GM18858 (cell line): ENCODE measurements at regions not wholly inside any gene's neighbourhood (a gene's known extent, or its start where the extent isn't known, plus 50 kb on each side); places are given as distances from the start of the nearest gene placed in this dataset.
"Not testable (repeated sequence)": the region's sequence is repeated elsewhere in the genome, so short reads cannot be mapped to it uniquely, and the experiment has no call there.

Experiments
- ATAC-seq: cut with Tn5 transposase; IDR thresholded peaks from one replicate; pipeline ENCODE4 v1.9.1; 2021; ENCODE audit not compliant: unreplicated experiment

- ATAC-seq = no peak
Observed at GRCh38 chr3:33956206-33956605, 157.8 kb downstream of the PDCD6IP start.

DNA sequence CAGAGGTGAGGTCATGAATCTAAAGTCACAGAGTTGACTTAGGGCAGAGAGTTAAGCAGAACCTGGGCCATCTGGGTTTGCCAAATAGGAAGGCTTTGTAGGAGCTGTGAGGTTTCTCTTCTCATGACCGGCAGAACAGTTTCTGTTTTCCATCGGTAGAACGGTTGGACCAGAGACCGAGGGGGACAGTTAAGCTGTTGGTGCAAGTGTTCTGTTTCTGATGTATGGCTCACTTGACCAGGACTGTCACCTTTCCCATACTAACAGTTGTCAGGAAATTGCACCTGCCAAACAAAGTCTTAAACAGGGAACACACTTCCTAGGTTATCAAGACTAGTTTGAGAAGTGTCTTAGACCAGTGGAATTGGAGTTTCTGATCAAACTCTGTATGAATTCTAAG lies 158.3 kb downstream of the PDCD6IP start:
- no peak for ATAC-seq

DNA sequence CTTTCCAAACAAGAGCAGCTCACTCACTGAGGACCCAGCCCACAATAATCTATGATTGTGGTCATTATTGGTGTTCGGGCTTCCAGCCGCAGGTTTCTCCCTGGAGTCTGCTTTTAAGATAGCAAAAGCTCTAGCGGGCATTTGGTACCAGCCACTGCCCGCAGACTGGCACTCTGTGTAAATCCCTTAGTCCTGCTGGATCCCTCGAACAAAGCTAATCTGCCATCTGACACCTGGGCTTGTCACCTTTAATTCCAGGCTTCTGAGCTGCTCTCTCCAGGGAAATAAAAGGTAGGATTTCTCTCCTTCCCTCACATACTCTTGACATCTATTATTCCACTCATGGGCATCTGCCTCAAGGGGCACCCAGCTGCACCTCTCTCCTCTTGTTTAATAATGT lies 158.7 kb downstream of the PDCD6IP start:
- no peak for ATAC-seq

GRCh38 chr3:33958661-33959060 lies 160.2 kb downstream of the PDCD6IP start:
- no peak for ATAC-seq

GRCh38 chr3:33962396-33962795 lies 164.0 kb downstream of the PDCD6IP start:
- no peak for ATAC-seq

GRCh38 chr3:33970180-33970579 lies 171.8 kb downstream of the PDCD6IP start:
- not testable (repeated sequence) for ATAC-seq

- ATAC-seq = no peak
Observed at GRCh38 chr3:33971055-33971454, 172.6 kb downstream of the PDCD6IP start.

- no peak for ATAC-seq
Observed at GRCh38 chr3:33975463-33975862, 177.0 kb downstream of the PDCD6IP start.

- no peak for ATAC-seq
Observed at GRCh38 chr3:33977227-33977626, 178.8 kb downstream of the PDCD6IP start.

- peak; percentile 46 for ATAC-seq
Observed at GRCh38 chr3:33980252-33980651, 181.8 kb downstream of the PDCD6IP start.

DNA sequence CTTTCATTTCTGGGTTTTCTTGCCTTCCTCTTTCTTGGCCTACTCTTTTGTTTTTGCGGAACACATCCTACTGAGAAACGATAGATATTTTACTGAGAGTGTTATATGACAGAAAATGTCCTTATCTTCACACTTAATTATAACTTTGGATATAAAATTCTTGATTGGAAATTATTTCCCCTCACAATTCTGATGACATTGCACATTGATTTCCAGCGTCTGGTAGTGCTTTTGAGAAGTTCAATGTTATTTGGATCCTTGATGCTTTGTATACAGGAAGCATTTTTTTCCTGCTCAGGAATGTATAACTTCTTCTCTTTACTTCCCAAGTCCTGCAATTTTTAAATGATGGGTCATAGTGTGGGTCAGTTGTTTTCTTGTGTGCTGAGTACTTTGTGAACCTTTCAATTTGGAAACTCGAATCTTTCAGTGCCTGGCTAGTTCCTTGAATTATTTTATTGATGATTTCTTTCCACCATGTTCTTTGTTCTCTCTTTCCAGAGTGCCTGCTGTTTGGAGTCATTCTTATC lies 183.9 kb downstream of the PDCD6IP start:
- no peak for ATAC-seq

GRCh38 chr3:33982949-33983348 lies 184.5 kb downstream of the PDCD6IP start:
- ATAC-seq = not testable (repeated sequence)

DNA sequence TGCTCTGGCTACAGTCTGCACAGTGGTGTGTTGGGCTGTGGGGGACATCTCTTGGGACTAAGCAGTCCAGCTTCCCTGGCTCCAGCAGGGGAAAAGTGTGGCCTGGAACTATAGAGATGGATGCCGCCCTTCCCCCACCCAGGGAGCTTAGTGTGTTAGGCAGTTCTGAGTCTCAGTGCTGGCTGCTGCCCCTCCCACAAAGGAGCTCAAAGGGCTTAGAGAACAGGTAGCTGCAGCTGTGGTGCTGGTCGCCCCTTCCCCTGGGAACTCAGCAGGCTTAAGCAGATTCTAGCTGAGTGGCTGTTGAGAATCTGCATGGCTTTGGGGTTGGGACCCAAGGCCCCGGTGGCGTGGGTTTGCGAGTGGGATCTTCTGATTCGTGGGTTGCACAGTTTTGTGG lies 190.8 kb downstream of the PDCD6IP start:
- ATAC-seq = no peak

- ATAC-seq = no peak
Observed at GRCh38 chr3:33991673-33992072, 193.2 kb downstream of the PDCD6IP start.

- ATAC-seq = no peak
Observed at GRCh38 chr3:33993631-33994030, 195.2 kb downstream of the PDCD6IP start.

DNA sequence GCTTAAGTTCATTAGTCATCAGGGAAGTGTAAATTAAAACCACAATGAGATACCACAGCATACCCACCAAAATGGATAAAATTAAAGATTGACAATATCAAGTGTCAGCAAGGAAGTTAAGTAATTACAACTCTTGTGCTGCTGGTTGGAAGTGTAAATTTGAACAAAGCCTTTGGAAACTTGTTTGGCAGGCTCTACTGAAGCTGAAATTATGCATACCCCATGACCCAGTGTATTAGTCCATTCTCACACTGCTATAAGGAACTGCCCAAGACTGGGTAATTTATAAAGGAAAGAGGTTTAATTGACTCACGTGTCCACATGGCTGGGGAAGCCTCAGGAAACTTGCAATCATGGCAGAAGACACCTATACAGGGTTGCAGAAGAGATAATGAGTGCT lies 196.1 kb downstream of the PDCD6IP start:
- ATAC-seq = no peak

- no peak for ATAC-seq
Observed at GRCh38 chr3:34000301-34000700, 201.9 kb downstream of the PDCD6IP start.

GRCh38 chr3:34001022-34001421 lies 202.6 kb downstream of the PDCD6IP start:
- ATAC-seq = no peak

GRCh38 chr3:34001990-34002389 lies 203.6 kb downstream of the PDCD6IP start:
- ATAC-seq = no peak

DNA sequence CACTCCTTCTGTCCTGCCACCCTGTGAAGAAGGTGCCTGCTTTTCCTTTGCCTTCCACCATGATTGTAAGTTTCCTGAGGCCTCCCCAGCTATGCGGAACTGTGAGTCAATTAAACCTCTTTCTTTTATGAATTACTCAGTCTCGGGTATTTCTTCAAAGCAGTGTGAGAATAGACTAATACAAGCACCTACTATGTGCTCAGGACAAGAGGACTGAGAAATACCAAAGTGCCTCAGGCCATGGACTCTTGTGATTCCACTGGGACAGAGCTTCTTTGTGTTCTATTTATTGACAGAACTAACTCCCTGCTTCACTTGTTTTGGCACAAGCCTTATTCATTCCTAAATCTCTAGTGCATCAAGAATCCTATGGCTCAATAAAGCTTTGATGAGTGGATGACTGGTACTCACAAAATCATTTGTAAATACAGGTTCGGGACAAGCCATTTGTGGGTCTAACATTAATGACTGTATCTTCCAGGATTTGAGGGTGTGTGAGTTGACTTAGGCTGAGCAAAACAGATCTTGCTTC lies 204.2 kb downstream of the PDCD6IP start:
- ATAC-seq = no peak

- no peak for ATAC-seq
Observed at GRCh38 chr3:34005886-34006285, 207.5 kb downstream of the PDCD6IP start.

GRCh38 chr3:34008191-34008590 lies 209.8 kb downstream of the PDCD6IP start:
- ATAC-seq = no peak
